GM18858 (cell line): ENCODE measurements at regions not wholly inside any gene's neighbourhood (a gene's known extent, or its start where the extent isn't known, plus 50 kb on each side); places are given as distances from the start of the nearest gene placed in this dataset.

Source experiments
- ATAC-seq: cut with Tn5 transposase; IDR thresholded peaks from one replicate; pipeline ENCODE4 v1.9.1; 2021; ENCODE audit not compliant: unreplicated experiment

DNA sequence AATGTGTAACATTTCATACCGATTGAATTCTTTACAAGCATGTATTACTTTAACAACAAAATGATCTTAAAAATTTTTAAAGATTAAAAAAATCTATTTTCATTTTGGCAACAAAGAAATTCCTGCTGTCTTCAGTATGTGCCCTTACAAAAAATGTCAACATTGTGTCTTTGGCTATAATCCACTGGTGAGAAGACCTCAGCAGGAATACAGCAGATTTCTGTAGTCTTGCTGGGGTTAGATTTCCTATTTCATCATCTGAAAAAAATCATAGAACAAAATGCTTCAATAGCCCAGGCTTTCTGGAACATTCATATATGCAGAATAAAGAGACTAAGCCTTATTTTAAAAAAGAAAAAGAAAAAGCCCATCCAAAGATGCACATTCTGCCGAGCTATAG lies 129.1 kb upstream of the CA10 start:
- ATAC-seq: no peak

DNA sequence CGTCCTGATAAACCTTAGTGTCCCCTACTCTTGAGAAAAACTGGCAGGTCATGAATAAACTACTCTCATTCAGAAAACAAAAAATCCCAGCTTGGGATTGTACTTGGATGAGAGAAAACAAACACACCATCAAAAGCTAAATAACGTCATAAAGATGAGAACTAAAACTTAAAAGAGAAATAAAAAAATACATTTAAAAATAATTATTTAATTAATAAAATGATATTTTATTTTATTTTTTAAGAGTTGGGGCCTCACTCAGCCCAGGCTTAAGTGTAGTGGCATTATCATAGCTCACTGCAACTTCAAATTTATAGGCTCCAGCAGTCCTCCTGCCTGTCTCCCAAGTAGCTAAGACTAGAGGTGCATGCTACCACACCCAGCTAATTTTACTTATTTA lies 125.4 kb upstream of the CA10 start:
- ATAC-seq: no peak

DNA sequence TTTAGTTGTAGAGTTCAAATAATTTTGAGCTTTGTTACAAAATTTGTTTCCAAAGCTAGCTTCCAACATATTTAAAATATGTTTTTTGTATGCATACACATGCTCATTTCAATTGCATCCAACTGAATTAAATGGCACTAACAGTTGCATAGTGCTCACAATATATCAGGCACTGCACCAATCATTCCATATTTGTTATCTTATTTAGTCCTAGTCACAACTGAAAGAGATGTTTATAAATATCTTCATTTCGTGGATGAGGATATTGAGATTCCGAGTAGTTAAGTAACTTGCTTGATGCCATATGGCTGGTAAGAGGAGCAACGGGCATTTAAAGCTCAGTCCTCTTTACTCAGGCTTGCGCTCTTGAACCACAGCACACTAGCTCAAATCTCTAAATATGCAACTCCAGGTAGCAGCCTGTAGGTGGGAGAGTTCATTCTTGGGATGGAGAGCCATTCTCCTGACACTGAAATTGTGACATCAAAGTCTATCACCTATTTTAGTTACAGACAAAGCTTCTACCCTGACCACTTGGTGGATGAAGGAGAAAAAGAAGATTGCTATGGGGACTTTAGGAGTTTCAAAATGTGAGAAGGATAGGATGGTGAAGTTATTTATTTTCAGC lies 118.0 kb upstream of the CA10 start:
- ATAC-seq: no peak

DNA sequence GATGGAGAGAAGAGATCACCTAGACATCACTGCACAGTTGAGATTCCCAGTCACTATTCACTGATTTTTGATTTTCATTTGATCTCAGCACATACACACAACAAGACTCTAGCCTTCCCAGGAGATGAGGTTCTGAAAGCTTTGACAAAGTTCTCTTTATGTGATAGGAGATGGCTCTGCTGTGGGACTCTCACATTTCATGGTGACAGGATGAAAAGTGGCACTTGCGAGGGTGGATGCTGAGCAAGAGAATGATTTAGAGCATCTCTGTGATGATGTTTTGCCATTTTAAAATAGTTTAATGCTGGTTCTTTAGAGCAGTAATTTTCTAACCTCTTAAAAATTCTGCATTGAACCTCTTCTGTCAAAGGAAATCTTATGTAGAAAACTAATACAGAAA lies 113.3 kb upstream of the CA10 start:
- ATAC-seq: no peak

DNA sequence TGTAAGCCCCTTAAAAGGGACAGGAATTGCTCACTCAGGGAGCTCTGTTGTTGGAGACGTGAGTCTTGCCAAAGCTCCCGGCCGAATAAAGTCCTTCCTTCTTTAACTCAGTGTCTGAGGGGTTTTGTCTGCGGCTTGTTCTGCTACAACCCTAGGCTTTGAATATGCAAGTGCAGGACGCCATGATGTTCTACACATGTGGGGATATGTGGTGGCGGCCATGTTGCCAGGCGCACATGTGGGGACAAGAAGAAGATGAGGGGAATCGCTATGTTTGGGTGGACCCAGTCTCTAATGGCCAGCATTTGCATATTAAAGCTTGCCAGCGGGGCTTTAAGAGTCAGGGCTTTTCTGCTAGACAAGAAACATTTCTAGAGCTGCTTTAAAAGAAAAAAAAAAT lies 96.8 kb upstream of the CA10 start:
- no peak for ATAC-seq

DNA sequence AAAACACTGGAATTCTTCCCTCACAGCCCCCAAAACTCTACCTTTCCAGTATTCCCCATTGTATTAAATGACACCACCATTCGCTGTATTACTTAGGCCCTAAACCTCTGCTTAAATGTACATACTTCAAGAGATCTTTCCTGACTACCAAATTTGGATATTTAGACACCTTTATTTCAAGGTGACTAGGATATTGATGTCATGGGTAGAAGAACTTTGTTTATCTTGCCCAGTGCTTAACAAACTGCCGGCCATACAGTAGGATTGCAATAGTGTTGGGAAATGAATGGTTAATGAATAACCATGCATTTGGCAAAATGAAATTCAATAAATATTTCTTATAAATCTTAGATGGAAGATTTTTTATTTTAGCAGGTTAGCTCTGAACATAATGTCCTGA lies 86.2 kb upstream of the CA10 start:
- no peak for ATAC-seq

DNA sequence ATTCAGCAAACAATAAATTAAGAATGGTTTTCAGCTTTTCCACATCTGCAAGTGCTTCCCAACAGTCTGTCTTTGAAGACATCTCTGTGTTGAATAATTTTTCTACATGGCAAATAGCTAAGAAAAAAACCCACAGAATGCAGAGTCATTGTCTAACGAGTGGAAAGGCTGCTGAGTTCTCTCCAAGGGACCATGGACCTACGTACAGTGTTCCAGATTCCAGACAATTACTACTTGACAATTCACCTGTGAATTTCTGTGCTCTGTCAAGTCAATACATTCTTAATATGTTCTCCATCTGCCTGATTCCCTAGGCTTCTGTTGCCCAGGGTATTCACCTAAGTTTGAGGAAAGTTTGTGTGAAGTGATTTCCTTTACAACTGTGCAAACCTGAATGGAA lies 83.8 kb upstream of the CA10 start:
- no peak for ATAC-seq

DNA sequence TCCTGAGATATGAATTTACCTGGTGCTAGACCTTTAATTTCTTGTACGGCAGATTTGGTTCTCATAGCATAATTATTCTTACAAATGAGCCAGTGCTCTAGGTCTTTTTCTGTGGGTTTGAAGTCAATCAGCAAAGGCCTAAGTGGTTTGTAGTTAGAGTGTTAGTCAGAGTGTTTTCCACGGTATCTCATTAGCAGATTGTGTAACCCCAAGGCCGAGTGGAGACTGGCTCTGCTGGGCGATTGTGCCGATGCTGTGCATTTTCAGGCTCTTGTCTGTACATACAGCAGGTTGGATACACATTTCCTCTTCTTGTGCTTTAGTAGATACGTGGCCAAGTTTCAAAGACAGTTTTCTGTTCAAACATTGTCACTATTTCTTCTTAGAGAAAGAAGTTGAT lies 78.6 kb upstream of the CA10 start:
- no peak for ATAC-seq

DNA sequence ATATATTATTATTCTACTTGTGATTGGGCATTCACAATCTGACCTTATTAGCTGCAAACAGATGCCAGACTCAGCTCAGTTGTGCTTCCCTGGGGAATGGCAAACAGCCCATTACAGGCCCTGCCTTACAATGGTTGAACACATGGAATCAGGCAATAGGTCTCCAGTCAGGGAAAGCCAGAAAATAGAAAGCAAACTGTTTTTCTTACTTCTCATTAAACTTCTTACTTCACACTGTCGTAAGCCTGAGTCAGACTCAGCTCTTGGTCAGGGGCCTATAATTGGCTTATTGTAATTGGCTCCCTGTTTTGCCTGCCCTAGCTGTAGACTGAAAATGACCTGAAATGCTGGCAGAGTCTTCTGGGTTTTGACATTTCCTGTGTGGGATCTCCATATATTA lies 77.0 kb upstream of the CA10 start:
- no peak for ATAC-seq

DNA sequence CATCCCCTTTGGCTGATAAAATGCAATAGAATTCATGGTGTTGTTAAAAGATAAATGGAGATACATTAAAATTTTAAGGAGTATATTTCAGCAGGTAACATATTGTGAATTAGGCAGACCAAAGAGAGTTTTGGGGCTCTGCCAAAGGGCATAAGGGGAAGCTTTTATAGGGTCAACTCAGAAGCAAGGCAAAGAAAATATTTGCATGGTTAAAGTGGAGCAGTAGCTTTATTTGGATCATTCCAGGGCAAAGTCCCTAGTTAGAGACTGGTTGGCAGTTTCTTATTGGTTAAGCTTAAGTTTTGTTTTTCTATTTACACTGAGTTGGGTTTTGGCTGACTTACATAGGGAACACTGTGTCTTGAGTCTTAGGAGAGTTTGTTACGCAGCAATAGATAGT lies 75.1 kb upstream of the CA10 start:
- no peak for ATAC-seq

DNA sequence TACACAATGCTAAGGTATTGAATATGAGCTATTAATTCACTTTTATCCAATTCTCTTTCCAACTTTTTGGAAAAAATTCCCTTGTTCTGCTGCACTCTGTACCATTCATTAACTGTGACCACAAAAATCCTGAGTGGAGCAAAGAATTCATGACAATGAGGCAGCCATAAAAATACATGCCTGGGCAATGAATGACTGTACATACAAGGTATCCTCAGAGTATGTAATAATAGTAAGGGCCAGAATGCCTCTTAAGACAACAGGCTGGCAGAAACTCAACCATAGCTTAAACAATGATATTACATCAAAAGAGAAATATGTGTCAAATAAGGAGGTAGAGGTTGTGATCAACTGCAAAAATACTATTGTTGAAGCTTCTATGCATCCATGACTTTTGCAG lies 74.7 kb upstream of the CA10 start:
- no peak for ATAC-seq

DNA sequence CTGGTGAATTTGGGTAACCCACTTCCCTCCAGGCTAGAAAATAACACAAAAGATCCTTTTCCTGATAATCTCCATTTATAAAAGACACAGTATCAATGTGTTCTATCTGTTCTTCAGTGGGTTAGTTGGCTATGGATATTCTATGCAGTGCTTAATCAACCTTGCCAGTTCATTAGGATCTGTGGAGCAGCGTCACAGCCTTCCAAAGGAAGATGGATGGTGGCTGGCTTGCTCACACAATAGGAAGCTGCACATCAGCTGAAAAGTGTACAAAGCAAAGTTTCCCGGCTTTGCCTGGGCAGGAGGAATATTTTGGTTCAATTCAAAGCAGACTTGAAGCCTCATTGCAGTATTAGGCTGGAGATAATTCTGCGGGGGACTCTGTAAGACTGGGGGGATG lies 70.3 kb upstream of the CA10 start:
- ATAC-seq: no peak

DNA sequence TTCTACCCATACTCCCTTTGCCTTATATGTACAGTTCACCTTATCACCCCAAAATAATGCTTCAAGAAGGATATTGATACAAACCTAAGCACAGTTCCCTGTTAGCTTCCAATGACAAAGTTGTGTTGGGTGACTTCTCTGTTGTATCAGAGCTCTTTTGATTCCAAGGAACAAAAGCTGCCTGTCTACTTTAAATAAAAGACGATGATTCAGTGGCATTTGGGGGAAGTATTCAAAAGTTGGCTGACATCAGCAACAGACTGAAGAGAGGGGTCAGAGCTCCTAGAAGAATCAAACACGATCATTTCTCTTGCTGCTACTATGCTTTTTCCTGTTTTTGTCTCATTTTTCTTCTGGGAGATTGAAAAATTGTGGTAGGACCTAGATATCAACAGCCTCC lies 69.4 kb upstream of the CA10 start:
- ATAC-seq: no peak

DNA sequence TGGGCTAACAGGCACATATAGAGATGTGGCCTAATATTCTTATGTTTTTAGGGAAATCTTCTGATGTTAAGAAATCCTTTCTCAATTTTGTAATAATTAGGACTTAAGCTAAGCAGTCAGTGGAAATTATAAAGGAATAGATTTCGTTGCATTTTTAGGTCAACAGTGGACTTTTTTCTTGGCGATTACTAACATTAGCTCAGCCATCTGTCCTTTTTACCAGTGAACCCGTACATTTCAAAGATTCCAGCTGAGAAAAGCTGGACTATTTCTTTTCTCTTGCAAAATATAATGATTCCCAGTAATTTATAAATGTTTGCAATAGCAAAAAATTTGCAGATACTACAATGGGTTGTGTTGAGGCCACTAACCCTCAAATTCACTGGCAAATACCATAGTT lies 54.9 kb upstream of the CA10 start:
- no peak for ATAC-seq

DNA sequence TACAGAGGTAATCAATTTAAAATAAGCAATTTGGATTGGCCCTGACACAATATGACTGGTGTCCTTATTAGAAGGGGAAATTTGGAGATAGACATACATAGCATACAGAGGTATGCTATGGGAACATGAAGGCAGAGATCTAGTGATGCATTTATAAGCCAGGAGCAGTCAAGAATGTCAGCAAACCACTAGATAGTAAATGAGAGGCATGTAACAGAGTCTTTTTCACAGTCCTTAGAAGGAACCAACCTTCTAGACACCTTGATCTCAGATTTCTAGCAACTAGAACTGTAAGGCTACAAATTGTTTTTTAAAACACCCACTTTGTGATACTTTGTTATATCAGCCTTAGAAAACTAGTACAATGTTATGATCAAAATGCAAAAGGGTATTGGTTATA lies 54.3 kb upstream of the CA10 start:
- no peak for ATAC-seq

DNA sequence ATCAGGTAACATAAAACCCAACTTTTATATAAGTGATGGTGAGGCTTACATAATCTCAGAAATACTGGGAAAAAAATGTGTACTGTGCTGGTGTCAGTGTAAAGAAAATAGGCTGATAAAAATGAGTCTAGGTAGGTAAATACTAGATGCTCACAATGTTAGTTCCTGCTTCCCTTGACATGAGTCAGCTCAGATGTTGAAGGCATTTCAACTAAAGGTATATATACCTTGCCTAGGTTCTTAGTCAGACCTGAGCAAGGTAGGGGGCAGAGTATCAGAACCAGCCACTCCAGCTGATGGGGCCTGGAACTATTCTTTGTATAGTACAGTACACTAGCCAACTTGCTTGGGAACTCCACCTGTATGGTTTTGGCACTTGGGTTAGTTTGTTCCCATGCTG lies 51.0 kb upstream of the CA10 start:
- no peak for ATAC-seq
